Hematopoietic multipotent progenitor cell treated with erythropoietin and hydrocortisone succinate and interleukin-3 and kit ligand, for 8 days (in vitro differentiated cells): ENCODE measurements at regions not wholly inside any gene's neighbourhood (a gene's known extent, or its start where the extent isn't known, plus 50 kb on each side); places are given as distances from the start of the nearest gene placed in this dataset.
"Not testable (repeated sequence)": the region's sequence is repeated elsewhere in the genome, so short reads cannot be mapped to it uniquely, and the experiment has no call there.

Experiments used
- DNase-seq: peaks from one replicate; pipeline ENCODE4 v3.0.0-alpha.2; 2015

GRCh38 chr13:64248371-64249065 lies 2832.9 kb upstream of the PCDH20 start:
- DNase-seq: no peak

DNA sequence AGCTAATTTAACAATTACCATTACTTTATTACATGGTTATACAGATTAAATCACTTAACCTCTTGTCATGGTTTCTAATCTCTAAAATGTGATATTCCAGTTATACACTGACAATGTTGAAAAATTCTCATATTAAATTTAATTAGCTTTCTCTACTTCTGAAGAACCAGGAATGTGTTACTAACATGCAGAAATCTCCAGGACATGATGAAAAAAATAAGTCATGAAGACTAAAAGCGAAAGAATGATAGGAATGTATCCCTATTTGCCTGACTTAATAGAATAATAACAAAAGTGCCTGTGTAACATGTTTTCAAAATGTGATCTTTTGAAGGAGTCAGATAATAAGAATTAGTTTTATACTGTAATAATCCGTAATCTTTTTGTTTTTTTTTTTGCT lies 2823.7 kb upstream of the PCDH20 start:
- no peak for DNase-seq

DNA sequence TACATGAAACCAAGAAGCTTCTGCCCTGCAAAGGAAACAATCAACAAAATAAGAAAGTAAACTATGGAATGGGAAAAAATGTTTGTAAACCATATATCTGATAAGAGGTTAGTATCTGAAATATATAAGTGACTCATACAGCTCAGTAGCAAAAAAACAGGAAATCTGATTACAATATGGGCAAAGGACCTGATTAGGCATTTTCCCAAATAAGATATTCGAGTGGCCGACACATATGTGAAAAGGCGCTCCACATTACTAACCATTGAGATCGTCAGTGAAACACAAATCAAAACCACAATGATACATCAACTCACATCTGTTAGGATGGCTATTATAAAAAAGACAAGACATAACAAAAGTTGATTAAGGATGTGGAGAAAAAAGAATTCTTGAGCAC lies 2818.6 kb upstream of the PCDH20 start:
- no peak for DNase-seq

GRCh38 chr13:64223016-64223415 lies 2807.4 kb upstream of the PCDH20 start:
- no peak for DNase-seq

- no peak for DNase-seq
These were observed 2791.0 kb upstream of the PCDH20 start for GRCh38 chr13:64206430-64207225.

GRCh38 chr13:64202517-64202916 lies 2786.9 kb upstream of the PCDH20 start:
- no peak for DNase-seq

DNA sequence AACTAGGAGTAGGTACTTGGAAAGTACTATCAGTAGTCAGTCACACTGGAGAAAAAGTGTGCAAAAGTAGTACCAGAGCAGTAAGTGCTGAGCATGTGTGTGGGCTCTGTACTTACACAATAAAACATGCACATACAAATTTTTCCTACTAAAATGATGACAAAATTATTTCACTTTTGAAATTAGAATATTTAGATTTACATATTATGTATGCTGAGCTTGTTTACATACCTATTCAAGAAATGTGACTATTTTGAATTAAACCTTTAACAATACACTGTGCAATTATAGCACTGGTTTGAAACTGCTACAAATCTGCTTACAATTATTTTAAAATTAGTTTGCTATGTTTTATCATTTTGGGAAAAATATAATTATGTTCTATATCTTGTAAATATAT lies 2781.6 kb upstream of the PCDH20 start:
- no peak for DNase-seq

DNA sequence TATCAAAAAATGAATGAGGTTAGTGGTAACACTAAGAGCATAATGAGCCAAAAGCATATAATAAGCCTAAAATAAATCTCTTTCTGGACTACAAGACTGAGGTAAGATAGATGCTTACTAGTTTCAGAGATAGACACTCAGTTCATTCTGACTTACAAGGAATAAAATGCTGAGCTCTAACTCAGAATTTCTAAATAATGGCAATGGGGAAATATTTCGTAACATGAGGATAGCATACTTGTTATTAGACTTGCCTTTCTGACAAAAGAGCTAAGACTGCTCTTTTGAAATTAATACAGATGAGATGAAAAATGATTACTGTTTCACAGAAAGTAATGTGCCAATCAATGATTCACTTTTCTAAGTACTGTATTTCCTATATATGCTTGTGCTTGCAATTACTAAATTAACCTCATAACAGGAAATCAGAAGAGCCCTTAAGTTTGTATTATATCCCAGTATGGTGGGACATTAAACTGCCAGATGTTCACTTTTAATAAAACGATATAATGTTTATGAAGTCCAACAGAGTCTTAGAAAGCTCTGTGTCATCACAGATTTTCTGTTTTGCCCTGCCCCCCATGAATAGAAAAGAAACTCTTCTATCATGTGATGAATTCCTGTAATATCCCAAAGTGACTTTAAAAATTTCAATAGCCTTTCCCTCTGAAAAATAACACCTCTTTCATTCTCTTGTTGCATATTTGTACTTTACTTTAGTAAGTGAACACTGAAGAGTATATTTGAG lies 2771.0 kb upstream of the PCDH20 start:
- no peak for DNase-seq

DNA sequence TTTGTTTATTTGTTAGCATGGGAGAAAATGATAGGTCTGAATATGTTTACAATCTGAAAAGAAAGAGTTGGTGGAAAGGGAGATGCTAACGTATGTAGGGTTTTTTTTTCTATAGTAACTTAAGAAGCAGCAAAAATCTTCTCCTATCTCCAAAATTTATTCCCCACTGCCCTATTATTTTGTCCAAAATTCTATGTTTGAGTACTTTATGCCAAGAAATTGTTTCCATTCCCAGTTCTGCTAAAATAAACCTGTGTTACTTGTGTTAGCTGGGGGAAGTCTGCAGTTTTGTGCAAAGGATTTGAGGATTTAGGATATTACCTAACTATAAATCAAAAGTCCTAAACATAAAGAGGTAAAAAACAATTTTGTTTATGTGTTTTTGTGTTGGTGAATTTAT lies 2770.4 kb upstream of the PCDH20 start:
- DNase-seq: no peak

GRCh38 chr13:64180756-64181155 lies 2765.1 kb upstream of the PCDH20 start:
- DNase-seq: no peak

GRCh38 chr13:64165826-64166225 lies 2750.2 kb upstream of the PCDH20 start:
- DNase-seq: no peak

DNA sequence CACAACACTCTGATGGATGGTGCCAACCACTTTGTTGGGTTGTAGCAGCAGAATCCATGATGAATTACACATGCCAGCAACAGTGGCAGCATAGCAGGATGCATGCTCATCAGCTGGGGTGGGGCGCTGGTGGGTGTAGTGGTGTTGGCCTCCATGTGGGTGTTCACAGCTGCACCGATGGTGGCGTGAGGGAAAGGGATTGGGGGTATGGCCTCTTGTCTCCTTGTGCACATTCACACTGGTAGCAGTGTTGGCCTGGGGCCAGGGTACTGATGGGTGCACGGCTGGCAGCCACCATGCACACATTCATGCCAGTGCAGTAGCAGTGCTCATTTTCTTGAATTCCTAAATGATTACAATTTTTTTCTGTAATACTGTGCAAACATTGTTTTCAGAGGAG lies 2748.8 kb upstream of the PCDH20 start:
- DNase-seq: no peak

DNA sequence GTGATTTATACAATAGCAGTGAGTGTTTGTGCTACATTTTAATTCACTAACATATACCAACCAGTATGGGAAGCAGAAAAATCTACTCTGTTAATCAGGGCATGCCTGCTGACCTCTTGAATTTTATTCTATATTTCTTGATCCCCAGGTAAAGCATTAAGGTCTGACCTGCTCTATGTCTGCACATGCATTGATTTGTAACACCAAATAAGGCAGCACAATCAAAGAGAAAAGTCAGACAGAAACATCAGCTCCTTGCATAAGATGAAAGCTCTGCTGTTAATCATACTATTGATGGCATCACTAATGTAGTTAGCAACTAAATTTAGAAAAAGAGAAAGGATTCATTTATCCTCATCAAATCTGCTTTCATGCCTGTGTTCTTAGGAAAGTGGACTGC lies 2744.8 kb upstream of the PCDH20 start:
- no peak for DNase-seq

- DNase-seq: no peak
These were observed 2743.3 kb upstream of the PCDH20 start for GRCh38 chr13:64158908-64159307.

GRCh38 chr13:64154514-64154913 lies 2738.9 kb upstream of the PCDH20 start:
- DNase-seq: no peak

GRCh38 chr13:64130600-64130999 lies 2715.0 kb upstream of the PCDH20 start:
- DNase-seq: no peak

DNA sequence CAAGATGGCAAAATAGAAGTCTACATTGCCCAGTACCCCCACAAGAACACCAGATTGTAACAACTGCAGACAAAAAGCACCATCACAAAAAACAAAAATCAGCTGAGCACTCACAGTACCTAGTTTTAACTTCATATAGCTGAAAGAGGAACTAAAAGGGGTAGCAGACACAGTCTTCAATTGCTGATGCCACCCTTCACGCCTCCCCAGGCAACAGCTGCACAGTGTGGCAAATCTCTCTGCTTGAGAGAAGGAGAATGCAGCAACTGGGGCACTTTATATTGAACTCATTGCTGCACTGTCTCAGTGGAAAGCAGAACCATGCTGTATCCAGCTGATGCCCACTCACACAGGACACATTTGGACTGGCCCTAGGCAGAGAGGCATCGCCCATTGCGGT lies 2714.5 kb upstream of the PCDH20 start:
- DNase-seq: no peak

DNA sequence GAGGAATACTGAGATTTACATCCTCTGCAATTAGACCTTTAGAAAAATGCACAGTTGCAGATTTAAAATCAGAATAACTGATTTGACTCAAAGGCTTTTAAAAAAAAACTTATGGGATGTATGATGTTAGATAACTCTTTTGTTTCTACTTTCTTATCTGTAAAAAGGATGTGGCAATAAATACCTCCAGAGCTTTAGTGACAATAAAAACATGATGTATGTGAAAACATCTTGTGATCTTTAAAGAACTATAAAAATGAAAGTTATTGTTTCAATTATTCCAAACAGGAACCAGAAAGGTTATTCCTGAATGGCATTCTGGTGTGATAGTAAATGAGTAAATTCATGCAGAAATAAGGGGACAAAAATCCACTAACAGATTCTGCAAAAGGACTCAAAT lies 2712.2 kb upstream of the PCDH20 start:
- no peak for DNase-seq

DNA sequence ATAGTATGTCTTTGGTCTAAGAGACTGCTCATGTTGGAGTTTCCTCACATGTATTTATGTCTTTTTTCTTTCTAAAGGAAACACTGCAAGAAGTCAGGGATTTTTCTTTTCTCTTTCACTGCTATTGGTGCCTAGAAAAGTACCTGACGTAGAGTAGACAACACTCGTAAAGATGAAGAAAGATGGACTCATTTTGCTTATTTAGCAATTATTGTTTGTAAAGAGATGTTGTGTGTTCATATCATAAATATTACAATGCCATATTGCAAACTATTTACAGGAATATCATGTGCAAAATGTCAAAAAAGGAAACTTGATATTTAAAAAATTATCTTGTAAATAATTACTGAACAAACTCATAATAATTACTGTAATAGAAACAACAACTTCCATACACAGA lies 2711.5 kb upstream of the PCDH20 start:
- DNase-seq: no peak

GRCh38 chr13:64121023-64121709 lies 2705.5 kb upstream of the PCDH20 start:
- not testable (repeated sequence) for DNase-seq

GRCh38 chr13:64099994-64100393 lies 2684.3 kb upstream of the PCDH20 start:
- no peak for DNase-seq

DNA sequence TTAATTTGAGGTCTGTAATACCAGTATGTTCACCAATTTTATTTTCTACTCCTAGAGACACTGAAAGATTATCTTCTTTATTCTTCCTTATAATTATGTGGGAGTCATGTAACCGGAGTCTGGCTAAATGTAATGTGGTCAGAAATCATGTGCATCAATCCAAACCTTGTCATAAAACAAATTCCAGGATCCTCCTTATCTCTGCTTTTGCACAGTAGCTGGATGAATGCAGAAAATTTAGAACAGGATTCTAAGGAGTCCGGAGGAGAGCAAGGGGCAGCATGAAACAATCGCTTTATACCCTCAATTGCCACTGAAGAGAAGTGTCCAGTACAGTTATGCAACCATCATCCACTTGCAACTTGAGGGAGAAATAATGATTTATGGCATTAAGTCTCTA lies 2674.7 kb upstream of the PCDH20 start:
- no peak for DNase-seq

DNA sequence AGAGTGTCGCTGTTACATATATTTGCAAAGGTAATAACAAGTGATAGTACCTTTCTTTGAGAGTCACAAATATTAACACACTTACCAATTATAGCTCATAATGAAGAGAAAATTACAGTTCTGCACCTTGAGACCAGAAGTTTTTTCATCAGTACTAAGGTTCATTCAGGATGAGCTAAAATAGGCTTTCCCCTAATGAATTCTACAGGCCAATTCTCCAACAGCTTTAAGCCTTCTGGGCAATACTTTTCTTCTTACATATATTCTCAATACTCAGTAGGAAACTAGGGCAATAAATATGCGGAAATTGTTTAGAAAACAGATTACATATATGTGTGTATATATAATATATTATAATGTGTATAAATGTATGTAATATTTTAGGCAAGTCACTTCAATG lies 2672.8 kb upstream of the PCDH20 start:
- no peak for DNase-seq
